K562 (cell line): ENCODE measurements at regions not wholly inside any gene's neighbourhood (a gene's known extent, or its start where the extent isn't known, plus 50 kb on each side); places are given as distances from the start of the nearest gene placed in this dataset.

Experiments
- ATAC-seq: fragments of 200-7000 bp; cut with Tn5 transposase; 3 replicates; pipeline ENCODE4 v1.9.1; 2020; ENCODE audit warnings: moderate library complexity
- BruUV-seq: library from RNA; stranded (reverse); fragments of 400-500 nt; replicated peaks from 2 replicates; lab custom pipeline; 2021; lab: Mats Ljungman, UMichigan
- CTCF ChIA-PET: fragments of 300-600 bp; formaldehyde crosslinking; extraction: SDS; loops from one replicate; lab custom pipeline; 2021; ENCODE audit warnings: low intra/inter-chr PET ratio; lab: Yijun Ruan, JAX
- POLR2A ChIA-PET: fragments of 300-600, 350-650 bp; sonication (Branson Sonifier 250); formaldehyde crosslinking; extraction: SDS; loops from one replicate; lab custom pipeline; 2021; ENCODE audit warnings: antibody characterized with exemption, inconsistent platforms; lab: Yijun Ruan, JAX
- DNase-seq, 4 experiments: peaks; one replicate each; pipeline versions ENCODE4 v3.0.0 to v3.0.0-alpha.2; 2011 to 2018; ENCODE audit warnings: low spot score in 3 of 4, mixed read lengths in 3 of 4; ENCODE audit errors: extremely low read depth in 1 of 4
- FAIRE-seq: peaks from 2 replicates; lab custom pipeline; 2011; peaks lifted over from hg19 to GRCh38; lab: Jason Lieb, UNC
- H2AFZ ChIP-seq: 2 replicates; pipeline ENCODE4 v1.6.0; 2011; ENCODE audit warnings: low read depth, low read length, control low read depth, inconsistent platforms
- H3K27ac ChIP-seq: fragments of 200-600 bp; 3 replicates; pipeline ENCODE4 v1.8.0; 2011; ENCODE audit warnings: low read depth, mild to moderate bottlenecking, control low read depth, inconsistent platforms, low read length, moderate library complexity, mixed read lengths; ENCODE audit errors: extremely low read depth
- H3K27me3 ChIP-seq, 2 experiments: fragments of 300-600 bp in 1 of 2; 2 replicates in 1 of 2; 3 replicates in 1 of 2; pipeline versions ENCODE4 v1.6.0 to v1.8.0; 2011; ENCODE audit warnings: inconsistent platforms in 2 of 2, low read length in 2 of 2, mild to moderate bottlenecking in 1 of 2, mixed read lengths in 1 of 2, moderate library complexity in 1 of 2; ENCODE audit not compliant: control insufficient read depth in 2 of 2, insufficient read depth in 2 of 2
- H3K36me3 ChIP-seq: fragments of 300-600 bp; 3 replicates; pipeline ENCODE4 v1.8.0; 2011; ENCODE audit warnings: mild to moderate bottlenecking, low read length, inconsistent platforms; ENCODE audit not compliant: control insufficient read depth, insufficient read depth
- H3K4me1 ChIP-seq, 2 experiments: fragments of 200-600 bp in 1 of 2; replicated peaks in 1 of 2; 2 replicates in 1 of 2; 3 replicates in 1 of 2; pipeline versions ENCODE4 v1.5.1 to v1.8.0; 2011; ENCODE audit warnings: inconsistent platforms in 2 of 2, low read length in 2 of 2, mild to moderate bottlenecking in 1 of 2, mixed read lengths in 1 of 2, moderate library complexity in 1 of 2; ENCODE audit not compliant: control insufficient read depth in 2 of 2, insufficient read depth in 2 of 2
- H3K4me2 ChIP-seq: 2 replicates; pipeline ENCODE4 v1.6.1; 2011; ENCODE audit warnings: low read length, control low read depth, inconsistent platforms, mixed read lengths; ENCODE audit not compliant: insufficient read depth
- H3K4me3 ChIP-seq: fragments of 200-600 bp; sonication (generic), shearing (Covaris generic); 2 replicates; pipeline ENCODE4 v1.5.1; 2016; ENCODE audit warnings: control low read depth, inconsistent platforms
- H3K79me2 ChIP-seq: fragments of 200-600 bp; 3 replicates; pipeline ENCODE4 v1.8.0; 2011; ENCODE audit warnings: low read length, inconsistent platforms; ENCODE audit not compliant: control insufficient read depth, insufficient read depth
- H3K9ac ChIP-seq, 2 experiments: 2 replicates each; pipeline versions ENCODE4 v1.6.0 to v1.6.1; 2011; ENCODE audit warnings: low read depth in 2 of 2, low read length in 2 of 2, control low read depth in 1 of 2, inconsistent platforms in 1 of 2, mild to moderate bottlenecking in 1 of 2, mixed read lengths in 1 of 2; ENCODE audit not compliant: insufficient read depth in 1 of 2
- H3K9me1 ChIP-seq: one replicate; pipeline ENCODE4 v1.6.0; 2011; ENCODE audit warnings: inconsistent platforms, mild to moderate bottlenecking, low read length, moderate library complexity; ENCODE audit not compliant: control insufficient read depth, insufficient read depth
- H3K9me3 ChIP-seq: replicated peaks from 2 replicates; pipeline ENCODE4 v1.5.1; 2011; ENCODE audit warnings: low read depth, low read length, inconsistent platforms; ENCODE audit not compliant: control insufficient read depth, insufficient read depth
- H4K20me1 ChIP-seq: replicated peaks from 2 replicates; pipeline ENCODE4 v1.6.1; 2011; ENCODE audit warnings: low read length, inconsistent platforms, mixed read lengths; ENCODE audit not compliant: control insufficient read depth, insufficient read depth
- CBX8 ChIP-seq: fragments of 200-600 bp; sonication (generic); IDR thresholded peaks from 2 replicates; pipeline ENCODE4 v1.6.1; 2012; ENCODE audit warnings: borderline replicate concordance, mixed run types, low read depth, mild to moderate bottlenecking, moderate library complexity, mixed read lengths, low read length, control low read depth, inconsistent platforms; ENCODE audit not compliant: poor library complexity, severe bottlenecking; ENCODE audit errors: extremely low read depth
- CC2D1A ChIP-seq: fragments of 450-650 bp; IDR thresholded peaks from 2 replicates; pipeline ENCODE4 v1.6.1; 2017; ENCODE audit warnings: mild to moderate bottlenecking
- FOS ChIP-seq: IDR thresholded peaks from 3 replicates; pipeline ENCODE4 v1.6.1; 2011; ENCODE audit not compliant: insufficient read length; ENCODE audit errors: extremely low read depth
- FOXK2 ChIP-seq, 2 experiments: fragments of 450-650 bp; IDR thresholded peaks in 1 of 2; conservative IDR thresholded peaks in 1 of 2; 2 replicates each; pipeline ENCODE4 v1.6.1; 2016; ENCODE audit warnings: low read depth in 2 of 2, mild to moderate bottlenecking in 1 of 2
- FOXP1 ChIP-seq: sonication (generic); formaldehyde crosslinking; IDR thresholded peaks from 2 replicates; pipeline ENCODE4 v1.8.0; 2022; ENCODE audit warnings: mild to moderate bottlenecking, missing genetic modification reagents
- MEF2A ChIP-seq: IDR thresholded peaks from 2 replicates; pipeline ENCODE4 v1.6.1; 2011; ENCODE audit warnings: low read depth, mild to moderate bottlenecking, low read length, moderate library complexity; ENCODE audit not compliant: control insufficient read depth
- MYC ChIP-seq, 2 experiments: fragments of 250-450 bp in 1 of 2; sonication (Bioruptor Pico) in 1 of 2; IDR thresholded peaks; 2 replicates each; pipeline versions ENCODE4 v1.5.1 to v1.6.1; 2012 to 2021; ENCODE audit warnings: low read depth in 2 of 2, borderline replicate concordance in 1 of 2, improper control_type of control experiment in 1 of 2, low read length in 1 of 2, mild to moderate bottlenecking in 1 of 2, moderate library complexity in 1 of 2
- STAT5A ChIP-seq: IDR thresholded peaks from 2 replicates; pipeline ENCODE4 v1.6.1; 2012; ENCODE audit warnings: low read length, inconsistent platforms, borderline replicate concordance
- TBL1XR1 ChIP-seq, 2 experiments: IDR thresholded peaks; 2 replicates each; pipeline ENCODE4 v1.6.1; 2012; ENCODE audit warnings: improper control_type of control experiment in 2 of 2, low read length in 2 of 2, mild to moderate bottlenecking in 1 of 2
- ZC3H11A ChIP-seq: IDR thresholded peaks from 2 replicates; pipeline ENCODE4 v1.6.1; 2012; ENCODE audit warnings: low read depth, low read length, improper control_type of control experiment
- ZNF436 ChIP-seq: fragments of 250-450, 450-650 bp; sonication (Bioruptor Pico); formaldehyde crosslinking; IDR thresholded peaks from 2 replicates; pipeline ENCODE4 v1.7.0; 2020; ENCODE audit warnings: mild to moderate bottlenecking
- ZNF561 ChIP-seq: fragments of 450-650 bp; formaldehyde crosslinking; conservative IDR thresholded peaks from 2 replicates; pipeline ENCODE4 v1.4.0; 2020; ENCODE audit warnings: mild to moderate bottlenecking, moderate library complexity
- WGBS: fragments of 100-300 bp; shearing (Covaris generic); methylation state at CpG from one replicate; pipeline ENCODE4 v1.1.6; 2016; ENCODE audit warnings: low coverage, mixed read lengths; ENCODE audit not compliant: insufficient coverage; ENCODE audit errors: missing lambda C conversion rate; 5-methylcytosine and 5-hydroxymethylcytosine counted together
- in situ Hi-C: fragments of 300-500 bp; cut with MboI; formaldehyde crosslinking; loops from 4 replicates; pipeline ENCODE4 v1.15.0; 2018; ENCODE audit warnings: inconsistent platforms, mixed read lengths
- intact Hi-C: fragments of 100-400 bp; cut with micrococcal nuclease; formaldehyde crosslinking; loops from 2 replicates; pipeline ENCODE4 v1.14.2; 2022
- TF ChIP-seq, protein P1 (sequence below): fragments of 250-450 bp; sonication (Bioruptor Pico); IDR thresholded peaks from 2 replicates; pipeline ENCODE4 v1.8.0; 2021; ENCODE audit warnings: mild to moderate bottlenecking, moderate library complexity

DNA sequence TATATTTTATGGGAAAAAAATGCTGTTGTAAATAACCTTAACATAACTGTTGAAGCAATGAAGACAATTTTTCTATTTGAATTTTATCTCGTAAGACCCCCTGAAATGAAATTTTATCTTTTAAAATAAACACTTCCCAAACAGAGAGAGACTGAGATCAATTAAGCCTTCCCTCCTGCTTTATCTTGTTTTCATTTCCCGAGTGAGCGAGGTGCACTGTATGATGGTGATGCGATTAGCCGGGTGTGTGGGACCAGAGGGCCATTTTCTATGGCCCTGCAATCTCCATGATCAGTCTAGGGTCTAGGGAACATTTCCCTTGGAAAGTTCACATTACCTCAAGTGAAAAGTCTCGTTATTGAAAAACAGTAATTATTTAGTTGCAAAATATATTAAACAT is 134.1 kb upstream of the MID1 start:
- ATAC-seq (no peak), FAIRE-seq (no peak)
- H3K9me3 ChIP-seq, result no peaks in the 10 kb centered on the region
- no peak overlapping the region for H3K4me3 ChIP-seq
- H3K27ac ChIP-seq, result no peak overlapping the region
- H3K9ac ChIP-seq, result no peak overlapping the region
- no peaks in the 10 kb centered on the region for H3K9me1 ChIP-seq
- no peaks in the 10 kb centered on the region for H3K36me3 ChIP-seq
- no peaks in the 10 kb centered on the region for H3K4me1 ChIP-seq
- intact Hi-C loops, result no loop called here
- TF ChIP-seq ZNF561 (CRISPR knock-in tag) (no peak), TBL1XR1 (IDR thresholded peaks at IDR 0.05; ENCODE audit: low read length in 2 of 2) (no peak), CC2D1A (no peak), MYC (IDR thresholded peaks at IDR 0.05; ENCODE audit: low read depth, low read length) (no peak), MYC (CRISPR knock-in tag; IDR thresholded peaks at IDR 0.05; ENCODE audit: borderline replicate concordance, low read depth) (no peak), FOXK2 (conservative IDR thresholded peaks at IDR 0.05 in 1 of 2, IDR thresholded peaks at IDR 0.05 in 1 of 2; ENCODE audit: low read depth in 2 of 2) (no peak), ZC3H11A (no peak), ZNF436 (CRISPR knock-in tag) (no peak), FOS (no peak), CBX8 (no peak), MEF2A (no peak), STAT5A (no peak), FOXP1 (no peak)
- TF ChIP-seq, protein P1, sequence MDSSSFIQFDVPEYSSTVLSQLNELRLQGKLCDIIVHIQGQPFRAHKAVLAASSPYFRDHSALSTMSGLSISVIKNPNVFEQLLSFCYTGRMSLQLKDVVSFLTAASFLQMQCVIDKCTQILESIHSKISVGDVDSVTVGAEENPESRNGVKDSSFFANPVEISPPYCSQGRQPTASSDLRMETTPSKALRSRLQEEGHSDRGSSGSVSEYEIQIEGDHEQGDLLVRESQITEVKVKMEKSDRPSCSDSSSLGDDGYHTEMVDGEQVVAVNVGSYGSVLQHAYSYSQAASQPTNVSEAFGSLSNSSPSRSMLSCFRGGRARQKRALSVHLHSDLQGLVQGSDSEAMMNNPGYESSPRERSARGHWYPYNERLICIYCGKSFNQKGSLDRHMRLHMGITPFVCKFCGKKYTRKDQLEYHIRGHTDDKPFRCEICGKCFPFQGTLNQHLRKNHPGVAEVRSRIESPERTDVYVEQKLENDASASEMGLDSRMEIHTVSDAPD (CRISPR knock-in tag), result no peak
- TF ChIP-seq, all 486 proteins: peak for 0
- Histone ChIP-seq H3K27me3 (no peaks in the 10 kb centered on the region; a peak in 1 of 5 replicates), H4K20me1 (no peaks in the 10 kb centered on the region), H3K4me2 (no peak overlapping the region), H2AFZ (no peak overlapping the region), H3K79me2 (no peaks in the 10 kb centered on the region)
- no peak for DNase-seq
- ChIA-PET POLR2A (no interaction called here), CTCF (no interaction called here)
- BruUV-seq, result no TSS peak
- in situ Hi-C loops, result no loop called here
- 2% methylated on average over 6 of the region's 6 CpGs for WGBS
